Astrocyte (in vitro differentiated cells and primary cell): ENCODE measurements at regions not wholly inside any gene's neighbourhood (a gene's known extent, or its start where the extent isn't known, plus 50 kb on each side); places are given as distances from the start of the nearest gene placed in this dataset.

ENCODE experiments used
- EZH2 ChIP-seq: IDR thresholded peaks from 2 replicates; pipeline ENCODE4 v1.6.1; 2012; ENCODE audit warnings: mild to moderate bottlenecking, low read length, inconsistent platforms; ENCODE audit not compliant: insufficient read depth
- TF ChIP-seq, protein P1 (sequence below): IDR thresholded peaks from 2 replicates; pipeline ENCODE4 v1.5.1; 2011; ENCODE audit warnings: low read depth, mild to moderate bottlenecking, inconsistent platforms, low read length, moderate library complexity; ENCODE audit not compliant: insufficient read depth

DNA sequence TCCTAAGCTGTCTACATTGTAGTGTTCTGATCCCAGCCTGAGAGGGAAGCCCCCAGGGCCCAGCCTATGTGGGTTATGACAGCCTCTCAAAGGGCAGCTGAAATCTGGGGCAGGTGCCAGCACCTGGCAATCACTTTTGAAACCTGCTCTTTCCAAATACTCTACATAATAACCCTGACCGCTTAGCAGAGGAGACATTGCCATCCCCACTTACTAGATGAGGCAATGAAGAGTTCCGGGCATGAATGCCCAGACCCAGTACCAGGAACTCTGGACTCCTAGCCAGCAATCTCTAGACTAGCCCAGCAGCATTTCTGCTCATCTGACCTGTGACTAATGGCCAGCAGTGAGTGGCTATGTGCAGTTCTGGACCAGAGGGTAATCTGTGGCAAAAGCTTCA lies 412.4 kb upstream of the CADM1 start:
- TF ChIP-seq EZH2: no peak
- TF ChIP-seq, protein P1, sequence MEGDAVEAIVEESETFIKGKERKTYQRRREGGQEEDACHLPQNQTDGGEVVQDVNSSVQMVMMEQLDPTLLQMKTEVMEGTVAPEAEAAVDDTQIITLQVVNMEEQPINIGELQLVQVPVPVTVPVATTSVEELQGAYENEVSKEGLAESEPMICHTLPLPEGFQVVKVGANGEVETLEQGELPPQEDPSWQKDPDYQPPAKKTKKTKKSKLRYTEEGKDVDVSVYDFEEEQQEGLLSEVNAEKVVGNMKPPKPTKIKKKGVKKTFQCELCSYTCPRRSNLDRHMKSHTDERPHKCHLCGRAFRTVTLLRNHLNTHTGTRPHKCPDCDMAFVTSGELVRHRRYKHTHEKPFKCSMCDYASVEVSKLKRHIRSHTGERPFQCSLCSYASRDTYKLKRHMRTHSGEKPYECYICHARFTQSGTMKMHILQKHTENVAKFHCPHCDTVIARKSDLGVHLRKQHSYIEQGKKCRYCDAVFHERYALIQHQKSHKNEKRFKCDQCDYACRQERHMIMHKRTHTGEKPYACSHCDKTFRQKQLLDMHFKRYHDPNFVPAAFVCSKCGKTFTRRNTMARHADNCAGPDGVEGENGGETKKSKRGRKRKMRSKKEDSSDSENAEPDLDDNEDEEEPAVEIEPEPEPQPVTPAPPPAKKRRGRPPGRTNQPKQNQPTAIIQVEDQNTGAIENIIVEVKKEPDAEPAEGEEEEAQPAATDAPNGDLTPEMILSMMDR: no peak
